Stimulated activated naive CD8-positive, alpha-beta T cell treated with anti-CD3 and anti-CD28 coated beads, Interleukin-15, amount 100 ng/mL, for 72 hours (primary cell): ENCODE measurements at regions not wholly inside any gene's neighbourhood (a gene's known extent, or its start where the extent isn't known, plus 50 kb on each side); places are given as distances from the start of the nearest gene placed in this dataset.
"Not testable (repeated sequence)": the region's sequence is repeated elsewhere in the genome, so short reads cannot be mapped to it uniquely, and the experiment has no call there.

ENCODE experiments used
- ATAC-seq: fragments of 150-1000 bp; cut with Tn5 transposase; 2 replicates; pipeline ENCODE4 v1.10.0; 2021; ENCODE audit warnings: mild to moderate bottlenecking, moderate library complexity
- DNase-seq, 2 donors: peaks; one replicate each; pipeline ENCODE4 v3.0.0; 2021 to 2022
- H3K27ac Mint-ChIP-seq, 2 donors: one replicate each; pipeline ENCODE4 v1.8.0; 2022; ENCODE audit warnings: mild to moderate bottlenecking in 2 of 2, mixed read lengths in 2 of 2, moderate library complexity in 2 of 2
- H3K27me3 Mint-ChIP-seq: one replicate; pipeline ENCODE4 v1.8.0; 2022; ENCODE audit warnings: mixed read lengths
- H3K4me1 Mint-ChIP-seq: one replicate; pipeline ENCODE4 v1.8.0; 2022; ENCODE audit warnings: mild to moderate bottlenecking, mixed read lengths
- H3K4me3 Mint-ChIP-seq, 2 donors: one replicate each; pipeline ENCODE4 v1.8.0; 2022; ENCODE audit warnings: mild to moderate bottlenecking in 2 of 2, mixed read lengths in 2 of 2, moderate library complexity in 1 of 2
- H3K9me3 Mint-ChIP-seq, 2 donors: one replicate each; pipeline ENCODE4 v1.8.0; 2022; ENCODE audit warnings: mixed read lengths in 2 of 2

DNA sequence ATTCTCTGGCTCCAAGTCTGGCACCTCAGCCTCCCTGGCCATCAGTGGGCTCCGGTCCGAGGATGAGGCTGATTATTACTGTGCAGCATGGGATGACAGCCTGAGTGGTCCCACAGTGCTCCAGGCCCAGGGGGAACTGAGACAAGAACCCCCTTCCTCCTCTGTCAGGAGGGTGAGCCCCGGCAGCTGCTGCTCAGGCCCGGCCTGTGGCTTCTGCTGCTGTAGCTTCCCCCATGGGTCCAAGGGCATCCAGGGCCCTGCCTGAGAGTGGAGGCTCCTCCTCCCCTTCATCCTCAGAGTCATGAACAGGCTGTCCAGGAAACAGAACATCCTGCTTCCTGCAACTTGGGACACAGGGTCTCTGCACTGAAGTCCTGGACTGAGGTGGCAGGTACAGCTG is 113.6 kb downstream of the VPREB1 start:
- H3K27me3 Mint-ChIP-seq, result peaks cover 54% of the 10 kb centered on the region
- H3K4me3 Mint-ChIP-seq, result no peak overlapping the region
- DNase-seq (no peak), ATAC-seq (no peak)
- no peaks in the 10 kb centered on the region for H3K9me3 Mint-ChIP-seq
- no peak overlapping the region for H3K27ac Mint-ChIP-seq
- H3K4me1 Mint-ChIP-seq, result peaks cover 9% of the 10 kb centered on the region

DNA sequence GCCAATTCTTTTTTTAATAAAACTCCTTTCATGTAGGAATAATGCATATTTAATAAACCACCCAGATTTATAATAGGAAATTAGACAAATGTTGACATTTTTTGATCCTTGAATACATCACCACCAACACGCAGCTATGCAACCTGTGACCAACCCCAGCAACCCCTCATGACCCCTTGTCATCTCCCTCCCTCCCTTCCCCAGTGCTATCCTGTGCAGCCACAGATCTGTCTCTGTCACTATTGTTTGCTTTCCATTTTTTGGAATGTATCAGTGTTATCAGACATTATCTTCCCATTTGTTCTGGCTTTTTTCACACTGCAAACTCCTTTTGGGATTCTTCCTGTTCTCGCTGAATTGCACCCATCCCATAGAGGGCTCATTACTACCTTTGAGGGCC is 114.1 kb downstream of the VPREB1 start:
- Mint-ChIP-seq H3K4me3 (no peak overlapping the region), H3K27ac (peak overlapping the region in 1 of 2 donors; percentile 70), H3K27me3 (peaks cover 52% of the 10 kb centered on the region), H3K9me3 (no peaks in the 10 kb centered on the region), H3K4me1 (peaks cover 9% of the 10 kb centered on the region)
- DNase-seq (no peak), ATAC-seq (no peak)

GRCh38 chr22:22359465-22359864 is 114.9 kb downstream of the VPREB1 start:
- ATAC-seq, result no peak
- peaks cover 9% of the 10 kb centered on the region for H3K4me1 Mint-ChIP-seq
- peaks cover 50% of the 10 kb centered on the region for H3K27me3 Mint-ChIP-seq
- no peak overlapping the region for H3K27ac Mint-ChIP-seq
- H3K4me3 Mint-ChIP-seq, result no peak overlapping the region
- DNase-seq, result no peak
- no peaks in the 10 kb centered on the region for H3K9me3 Mint-ChIP-seq

GRCh38 chr22:22360014-22360413 is 115.4 kb downstream of the VPREB1 start:
- no peak for ATAC-seq
- no peak for DNase-seq
- no peak overlapping the region for H3K4me3 Mint-ChIP-seq
- H3K4me1 Mint-ChIP-seq, result peaks cover 9% of the 10 kb centered on the region
- H3K27ac Mint-ChIP-seq, result no peak overlapping the region
- H3K9me3 Mint-ChIP-seq, result no peaks in the 10 kb centered on the region
- H3K27me3 Mint-ChIP-seq, result peaks cover 44% of the 10 kb centered on the region

DNA sequence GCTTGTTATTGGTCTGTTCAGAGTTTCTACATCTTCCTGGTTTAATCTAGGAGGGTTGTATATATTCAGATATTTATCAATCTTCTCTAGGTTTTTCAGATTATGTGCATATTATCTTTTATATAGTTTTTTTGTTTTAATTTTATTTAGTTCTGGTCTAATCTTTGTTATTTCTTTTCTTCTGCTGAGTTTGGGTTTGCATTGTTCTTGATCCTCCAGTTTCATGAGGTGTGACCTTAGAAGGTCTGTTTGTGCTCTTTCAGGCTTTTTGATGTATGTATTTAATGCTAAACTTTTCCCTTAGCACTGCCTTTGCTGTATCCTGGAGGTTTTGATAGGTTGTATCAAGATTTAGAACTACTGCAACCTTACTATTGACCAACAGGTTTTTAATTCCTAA is 117.7 kb downstream of the VPREB1 start:
- Mint-ChIP-seq H3K27ac (no peak overlapping the region), H3K4me3 (no peak overlapping the region), H3K9me3 (no peaks in the 10 kb centered on the region), H3K27me3 (peaks cover 43% of the 10 kb centered on the region), H3K4me1 (peaks cover 1% of the 10 kb centered on the region)
- DNase-seq, result no peak
- ATAC-seq, result no peak

GRCh38 chr22:22362936-22363335 is 118.3 kb downstream of the VPREB1 start:
- no peaks in the 10 kb centered on the region for H3K9me3 Mint-ChIP-seq
- peaks cover 36% of the 10 kb centered on the region for H3K27me3 Mint-ChIP-seq
- H3K4me1 Mint-ChIP-seq, result no peaks in the 10 kb centered on the region
- no peak overlapping the region for H3K4me3 Mint-ChIP-seq
- H3K27ac Mint-ChIP-seq, result no peak overlapping the region
- no peak for DNase-seq
- ATAC-seq, result no peak

DNA sequence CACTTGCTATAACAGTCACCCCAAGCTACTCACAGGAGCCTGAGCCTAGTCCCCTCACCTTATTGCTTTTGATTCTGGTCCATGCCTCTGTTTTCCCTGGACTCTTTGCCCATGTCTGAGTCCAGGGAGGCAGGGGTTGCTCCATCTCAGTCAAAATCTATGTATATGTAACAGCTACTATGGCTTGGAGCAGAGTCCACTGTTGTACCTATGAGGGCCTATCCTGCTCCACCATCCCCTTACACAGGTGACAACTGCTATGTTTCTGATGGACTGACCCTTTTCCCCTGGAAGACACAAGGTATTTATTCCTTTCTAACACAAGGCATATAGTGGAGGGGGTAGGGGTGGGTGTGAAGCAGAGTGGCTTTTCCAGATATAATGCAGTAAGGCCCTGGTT is 119.6 kb downstream of the VPREB1 start:
- ATAC-seq (no peak), DNase-seq (no peak)
- no peak overlapping the region for H3K27ac Mint-ChIP-seq
- no peaks in the 10 kb centered on the region for H3K4me1 Mint-ChIP-seq
- no peaks in the 10 kb centered on the region for H3K9me3 Mint-ChIP-seq
- H3K27me3 Mint-ChIP-seq, result peaks cover 30% of the 10 kb centered on the region
- H3K4me3 Mint-ChIP-seq, result no peak overlapping the region

GRCh38 chr22:22366537-22366936 is 122.0 kb downstream of the VPREB1 start:
- Mint-ChIP-seq H3K27ac (peak overlapping the region in 1 of 2 donors; percentile 75), H3K9me3 (no peaks in the 10 kb centered on the region), H3K27me3 (peaks cover 39% of the 10 kb centered on the region), H3K4me3 (no peak overlapping the region), H3K4me1 (no peaks in the 10 kb centered on the region)
- DNase-seq, result no peak
- ATAC-seq, result no peak

- no peak for DNase-seq
- Mint-ChIP-seq H3K4me3 (no peak overlapping the region), H3K27me3 (peaks cover 48% of the 10 kb centered on the region), H3K4me1 (no peaks in the 10 kb centered on the region), H3K9me3 (no peaks in the 10 kb centered on the region), H3K27ac (no peak overlapping the region)
- no peak for ATAC-seq
Observed at GRCh38 chr22:22368516-22368915, 123.9 kb downstream of the VPREB1 start.

DNA sequence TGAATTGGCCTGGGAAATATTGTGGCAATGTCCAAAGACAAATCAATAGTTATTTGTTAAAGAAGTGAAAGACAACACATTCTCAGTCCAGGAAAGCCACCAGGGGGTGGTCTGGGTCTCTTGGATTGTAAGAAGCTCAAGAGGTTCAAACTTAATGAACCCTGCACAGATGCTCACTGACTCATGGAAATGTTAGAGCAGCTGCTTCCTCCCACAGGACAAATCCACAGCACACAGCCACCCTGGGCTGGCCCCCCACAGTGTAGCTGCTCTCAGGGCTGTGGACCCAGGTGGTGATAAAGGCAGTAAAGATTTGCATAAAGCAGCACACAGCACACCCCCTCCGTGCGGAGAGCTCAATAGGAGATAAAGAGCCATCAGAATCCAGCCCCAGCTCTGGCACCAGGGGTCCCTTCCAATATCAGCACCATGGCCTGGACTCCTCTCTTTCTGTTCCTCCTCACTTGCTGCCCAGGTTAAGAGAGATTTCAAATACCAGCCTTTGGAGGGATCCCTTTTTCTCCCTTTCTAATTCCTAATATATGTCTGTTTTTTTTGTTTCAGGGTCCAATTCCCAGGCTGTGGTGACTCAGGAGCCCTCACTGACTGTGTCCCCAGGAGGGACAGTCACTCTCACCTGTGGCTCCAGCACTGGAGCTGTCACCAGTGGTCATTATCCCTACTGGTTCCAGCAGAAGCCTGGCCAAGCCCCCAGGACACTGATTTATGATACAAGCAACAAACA is 124.8 kb downstream of the VPREB1 start:
- H3K4me1 Mint-ChIP-seq, DNase-seq, H3K4me3 Mint-ChIP-seq, H3K9me3 Mint-ChIP-seq, ATAC-seq: not testable (repeated sequence)
- peaks cover 50% of the 10 kb centered on the region for H3K27me3 Mint-ChIP-seq
- H3K27ac Mint-ChIP-seq, result peak overlapping the region in 1 of 2 donors; percentile 60

DNA sequence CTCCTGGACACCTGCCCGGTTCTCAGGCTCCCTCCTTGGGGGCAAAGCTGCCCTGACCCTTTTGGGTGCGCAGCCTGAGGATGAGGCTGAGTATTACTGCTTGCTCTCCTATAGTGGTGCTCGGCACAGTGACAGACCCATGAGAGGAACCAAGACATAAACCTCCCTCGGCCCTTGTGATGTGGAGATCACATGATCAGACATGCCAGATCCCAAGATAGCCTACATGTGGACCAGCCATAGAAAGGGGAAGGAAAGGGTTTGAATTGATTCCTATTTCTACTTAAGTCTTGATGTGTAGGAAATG is 125.3 kb downstream of the VPREB1 start:
- H3K27ac Mint-ChIP-seq, result peak overlapping the region in 1 of 2 donors; percentile 60
- H3K9me3 Mint-ChIP-seq, result no peaks in the 10 kb centered on the region
- H3K4me3 Mint-ChIP-seq, result no peak overlapping the region
- H3K4me1 Mint-ChIP-seq, result no peaks in the 10 kb centered on the region
- DNase-seq, result no peak
- ATAC-seq, result no peak
- H3K27me3 Mint-ChIP-seq, result peaks cover 51% of the 10 kb centered on the region

DNA sequence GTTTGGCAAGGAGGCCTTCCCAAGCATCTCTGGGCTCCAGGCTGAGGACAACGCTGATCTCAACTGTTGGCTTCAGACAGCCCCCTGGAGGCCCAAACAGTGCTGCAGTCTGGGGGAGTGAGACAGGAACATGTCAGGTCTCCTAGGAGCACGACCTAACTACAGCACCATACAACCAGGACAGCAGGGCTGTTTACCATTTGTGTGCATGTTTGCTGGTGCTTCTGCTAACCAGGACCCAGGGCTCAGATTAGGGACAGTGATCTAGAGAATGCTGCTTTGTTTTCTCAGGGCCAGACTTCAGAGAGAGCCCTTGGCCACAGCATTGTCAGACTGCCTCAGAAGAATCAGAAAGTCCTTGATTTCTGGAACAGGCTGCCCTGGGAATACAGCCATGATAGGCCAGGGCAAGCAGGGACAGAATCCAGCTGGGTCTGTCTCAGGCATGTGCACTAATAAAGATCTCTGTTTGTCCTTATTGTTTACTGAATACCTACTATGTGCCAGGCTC is 126.5 kb downstream of the VPREB1 start:
- H3K4me3 Mint-ChIP-seq, result no peak overlapping the region
- H3K4me1 Mint-ChIP-seq, result no peaks in the 10 kb centered on the region
- no peaks in the 10 kb centered on the region for H3K9me3 Mint-ChIP-seq
- DNase-seq (no peak), ATAC-seq (peak; percentile 45)
- H3K27ac Mint-ChIP-seq, result peak overlapping the region in 1 of 2 donors; percentile 8
- peaks cover 61% of the 10 kb centered on the region for H3K27me3 Mint-ChIP-seq

DNA sequence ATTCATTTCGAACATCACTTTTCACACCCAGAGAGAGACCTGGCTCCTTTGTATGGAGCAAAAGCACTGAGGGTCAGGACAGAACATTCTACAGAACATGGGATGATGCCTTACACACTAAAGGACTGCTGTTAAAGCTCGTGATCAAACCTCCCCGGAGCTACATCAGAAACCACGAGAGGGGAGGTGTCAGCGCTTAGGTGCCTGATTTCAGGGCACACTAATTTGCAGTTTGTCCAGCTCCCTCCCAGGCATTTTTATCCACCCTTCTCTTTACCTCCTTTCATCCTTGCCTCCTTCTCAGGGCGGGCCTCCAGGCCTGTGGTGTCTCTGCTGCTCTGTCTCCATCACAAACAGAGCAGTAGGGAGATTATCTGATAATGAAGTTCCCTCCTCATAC is 127.5 kb downstream of the VPREB1 start:
- DNase-seq (no peak), ATAC-seq (no peak)
- Mint-ChIP-seq H3K27ac (peak overlapping the region in 1 of 2 donors; percentile 42), H3K4me1 (no peaks in the 10 kb centered on the region), H3K27me3 (peaks cover 64% of the 10 kb centered on the region), H3K9me3 (no peaks in the 10 kb centered on the region), H3K4me3 (no peak overlapping the region)

- Mint-ChIP-seq H3K27ac (no peak overlapping the region), H3K27me3 (peaks cover 68% of the 10 kb centered on the region), H3K9me3 (no peaks in the 10 kb centered on the region), H3K4me3 (no peak overlapping the region), H3K4me1 (no peaks in the 10 kb centered on the region)
- ATAC-seq, result no peak
- no peak for DNase-seq
Observed at GRCh38 chr22:22374163-22374562, 129.6 kb downstream of the VPREB1 start.

DNA sequence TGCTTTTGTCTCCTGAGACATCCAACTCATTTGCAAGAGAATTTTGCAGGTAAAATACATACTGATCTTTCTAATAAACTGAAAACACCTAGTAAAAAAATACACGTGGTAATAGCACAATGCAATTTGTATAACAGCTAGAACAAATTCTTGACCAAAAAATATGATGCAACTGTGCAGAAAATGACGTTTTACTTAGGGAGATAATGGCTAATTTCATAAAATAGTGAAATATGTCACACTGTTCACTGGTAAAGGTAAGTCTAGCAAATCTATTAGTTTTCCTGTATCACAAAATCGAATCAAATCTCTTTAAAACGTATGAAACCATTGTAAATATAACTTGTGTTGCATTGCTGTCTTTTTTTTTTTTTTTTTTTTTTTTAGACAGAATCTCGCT is 130.0 kb downstream of the VPREB1 start:
- H3K27me3 Mint-ChIP-seq, result peaks cover 64% of the 10 kb centered on the region
- DNase-seq, result no peak
- H3K4me1 Mint-ChIP-seq, result no peaks in the 10 kb centered on the region
- no peak overlapping the region for H3K4me3 Mint-ChIP-seq
- ATAC-seq, result no peak
- H3K9me3 Mint-ChIP-seq, result no peaks in the 10 kb centered on the region
- no peak overlapping the region for H3K27ac Mint-ChIP-seq

- Mint-ChIP-seq H3K27ac (no peak overlapping the region), H3K4me3 (no peak overlapping the region)
- no peak for ATAC-seq
Observed at GRCh38 chr22:22375576-22376351, 131.2 kb downstream of the VPREB1 start.

More at GRCh38 chr22:22375576-22376351, 131.2 kb downstream of the VPREB1 start:
- DNase-seq, result no peak
- Mint-ChIP-seq H3K27me3 (peaks cover 69% of the 10 kb centered on the region), H3K9me3 (no peaks in the 10 kb centered on the region), H3K4me1 (peaks cover 6% of the 10 kb centered on the region)
